Endothelial cell of umbilical vein (primary cell): ENCODE measurements at regions not wholly inside any gene's neighbourhood (a gene's known extent, or its start where the extent isn't known, plus 50 kb on each side); places are given as distances from the start of the nearest gene placed in this dataset.

Experiments
- BruUV-seq: library from RNA; stranded (reverse); fragments of 400-500 nt; replicated peaks from 2 replicates; lab custom pipeline; 2021; lab: Mats Ljungman, UMichigan
- CTCF ChIA-PET: fragments of 300-600, 350-600 bp; sonication (Branson Sonifier 250); formaldehyde crosslinking; loops from one replicate; lab custom pipeline; 2021; ENCODE audit warnings: antibody characterized with exemption, inconsistent platforms; lab: Charles Lee
- POLR2A ChIA-PET: fragments of 300-600, 350-600 bp; sonication (Branson Sonifier 250); formaldehyde crosslinking; loops from one replicate; lab custom pipeline; 2021; ENCODE audit warnings: antibody characterized with exemption, inconsistent platforms; lab: Charles Lee
- DNase-seq: peaks from one replicate; pipeline ENCODE4 v3.0.0-alpha.2; 2011; ENCODE audit warnings: low read depth, low spot score
- FAIRE-seq: peaks from 2 replicates; lab custom pipeline; 2011; peaks lifted over from hg19 to GRCh38; lab: Jason Lieb, UNC
- H2AFZ ChIP-seq: 2 replicates; pipeline ENCODE4 v1.6.0; 2012; ENCODE audit warnings: low read depth, low read length, control low read depth, inconsistent platforms
- H3K27ac ChIP-seq: 2 replicates; pipeline ENCODE4 v1.5.1; 2011; ENCODE audit warnings: low read depth, mild to moderate bottlenecking, control low read depth, low read length, moderate library complexity; ENCODE audit not compliant: insufficient read depth
- H3K27me3 ChIP-seq, 2 experiments: 2 replicates each; pipeline versions ENCODE4 v1.6.0 to v1.6.1; 2011; ENCODE audit warnings: low read length in 2 of 2, mixed read lengths in 1 of 2; ENCODE audit not compliant: control insufficient read depth in 2 of 2, insufficient read depth in 2 of 2
- H3K36me3 ChIP-seq, 2 experiments: 2 replicates in 1 of 2; 3 replicates in 1 of 2; pipeline ENCODE4 v1.5.1; 2011; ENCODE audit warnings: low read length in 2 of 2, mild to moderate bottlenecking in 1 of 2, moderate library complexity in 1 of 2; ENCODE audit not compliant: control insufficient read depth in 2 of 2, insufficient read depth in 2 of 2; ENCODE audit errors: extremely low read depth in 1 of 2
- H3K4me1 ChIP-seq: 3 replicates; pipeline ENCODE4 v1.5.1; 2011; ENCODE audit warnings: mild to moderate bottlenecking, low read length; ENCODE audit not compliant: control insufficient read depth, insufficient read depth; ENCODE audit errors: extremely low read depth
- H3K4me2 ChIP-seq: 2 replicates; pipeline ENCODE4 v1.6.1; 2011; ENCODE audit warnings: low read length, control low read depth, mixed read lengths; ENCODE audit not compliant: insufficient read depth
- H3K4me3 ChIP-seq, 3 experiments: fragments of 200-600 bp in 1 of 3; sonication (generic), shearing (Covaris generic) in 1 of 3; replicated peaks in 1 of 3; 2 replicates each; pipeline ENCODE4 v1.5.1; 2011 to 2016; ENCODE audit warnings: control low read depth in 3 of 3, low read length in 3 of 3, mild to moderate bottlenecking in 2 of 3, inconsistent platforms in 1 of 3, low read depth in 1 of 3, moderate library complexity in 1 of 3; ENCODE audit not compliant: insufficient read depth in 1 of 3
- H3K79me2 ChIP-seq: 2 replicates; pipeline ENCODE4 v1.6.0; 2012; ENCODE audit warnings: low read length, inconsistent platforms; ENCODE audit not compliant: control insufficient read depth, insufficient read depth
- H3K9ac ChIP-seq: replicated peaks from 2 replicates; pipeline ENCODE3; 2011; ENCODE audit warnings: low read length, control low read depth; ENCODE audit not compliant: insufficient read depth; ENCODE audit errors: extremely low read depth
- H3K9me1 ChIP-seq: replicated peaks from 3 replicates; pipeline ENCODE4 v1.6.0; 2011; ENCODE audit warnings: mild to moderate bottlenecking, low read length; ENCODE audit not compliant: control insufficient read depth, insufficient read depth; ENCODE audit errors: extremely low read depth
- H3K9me3 ChIP-seq: replicated peaks from 2 replicates; pipeline ENCODE4 v1.5.1; 2012; ENCODE audit warnings: low read length, inconsistent platforms; ENCODE audit not compliant: control insufficient read depth, insufficient read depth
- H4K20me1 ChIP-seq: replicated peaks from 2 replicates; pipeline ENCODE3; 2011; ENCODE audit warnings: mild to moderate bottlenecking, low read length; ENCODE audit not compliant: control insufficient read depth, insufficient read depth; ENCODE audit errors: extremely low read depth
- EZH2 ChIP-seq: IDR thresholded peaks from 2 replicates; pipeline ENCODE4 v1.6.1; 2012; ENCODE audit warnings: borderline replicate concordance, low read depth, mild to moderate bottlenecking, moderate library complexity, low read length, inconsistent platforms; ENCODE audit not compliant: severe bottlenecking
- FOS ChIP-seq: IDR thresholded peaks from 2 replicates; pipeline ENCODE4 v1.6.1; 2011; ENCODE audit warnings: mild to moderate bottlenecking, low read length, moderate library complexity, borderline replicate concordance; ENCODE audit not compliant: insufficient read depth
- GATA2 ChIP-seq: IDR thresholded peaks from 2 replicates; pipeline ENCODE4 v1.7.0; 2011; ENCODE audit warnings: low read depth, mild to moderate bottlenecking, moderate library complexity, mixed read lengths, low read length; ENCODE audit not compliant: insufficient read length, insufficient read depth
- JUN ChIP-seq: IDR thresholded peaks from 2 replicates; pipeline ENCODE4 v1.6.1; 2011; ENCODE audit warnings: borderline replicate concordance, low read depth; ENCODE audit not compliant: insufficient read length, insufficient read depth
- MYC ChIP-seq: IDR thresholded peaks from one replicate; pipeline ENCODE4 v1.6.1; 2011; ENCODE audit warnings: mild to moderate bottlenecking, low read depth, low read length
- POLR2A ChIP-seq: IDR thresholded peaks from 2 replicates; pipeline ENCODE4 v1.6.1; 2012; ENCODE audit warnings: low read depth, mild to moderate bottlenecking, control low read depth, low read length
- POLR2AphosphoS5 ChIP-seq: IDR thresholded peaks from 2 replicates; pipeline ENCODE4 v1.6.1; 2012; ENCODE audit warnings: low read depth, mild to moderate bottlenecking, control low read depth, low read length, moderate library complexity; ENCODE audit not compliant: insufficient read depth
- dilution Hi-C: fragments of 300-500 bp; cut with MboI; formaldehyde crosslinking; loops from one replicate; pipeline ENCODE4 v1.15.0; 2019; ENCODE audit warnings: low sequenced_read_pairs; ENCODE audit not compliant: extremely low pct_ligation_motif_present
- intact Hi-C: fragments of 100-400 bp; cut with micrococcal nuclease; formaldehyde crosslinking; loops from one replicate; pipeline ENCODE4 v1.10.0; 2022
- TF ChIP-seq, protein P1 (sequence below): IDR thresholded peaks from 2 replicates; pipeline ENCODE4 v1.6.1; 2011; ENCODE audit not compliant: insufficient read depth, insufficient read length
- TF ChIP-seq, protein P2 (sequence below), 2 donors: IDR thresholded peaks; 1 replicate in 1 of 2; 2 replicates in 1 of 2; pipeline ENCODE4 v1.5.1; 2011; ENCODE audit warnings: low read length in 2 of 2, mild to moderate bottlenecking in 2 of 2, moderate library complexity in 2 of 2, control low read depth in 1 of 2, inconsistent platforms in 1 of 2, low read depth in 1 of 2; ENCODE audit not compliant: insufficient read depth in 1 of 2; ENCODE audit errors: extremely low read depth in 1 of 2

DNA sequence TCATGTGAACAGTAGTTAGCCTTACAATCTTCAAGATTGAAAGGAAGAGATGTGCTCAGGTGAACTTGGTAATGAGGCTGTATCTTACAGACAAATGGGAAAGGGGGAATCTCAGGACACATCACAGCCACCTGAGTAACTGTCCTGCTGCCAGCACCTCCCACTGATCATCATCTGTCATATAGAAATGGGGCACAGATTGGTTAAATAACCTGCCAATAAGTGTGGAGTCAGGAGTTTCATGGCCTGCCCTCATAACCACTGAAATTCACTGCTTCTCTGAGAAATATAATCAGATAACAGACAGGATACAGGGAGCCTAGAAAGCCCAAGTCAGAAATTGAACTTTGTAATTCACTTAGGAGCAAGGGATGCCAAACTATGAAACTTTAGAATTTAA, 64.9 kb upstream of the TAS2R16 start:
- intact Hi-C loops, result no loop called here
- Histone ChIP-seq H3K4me2 (no peak overlapping the region), H3K9ac (no peak overlapping the region), H3K79me2 (no peaks in the 10 kb centered on the region), H3K27me3 (no peaks in the 10 kb centered on the region), H4K20me1 (no peaks in the 10 kb centered on the region), H2AFZ (no peak overlapping the region), H3K4me1 (no peaks in the 10 kb centered on the region), H3K27ac (no peak overlapping the region), H3K4me3 (no peak overlapping the region), H3K36me3 (no peaks in the 10 kb centered on the region), H3K9me1 (no peaks in the 10 kb centered on the region), H3K9me3 (no peaks in the 10 kb centered on the region)
- DNase-seq (no peak), FAIRE-seq (no peak)
- ChIA-PET POLR2A (no interaction called here), CTCF (no interaction called here)
- BruUV-seq, result no TSS peak
- dilution Hi-C loops, result no loop called here
- TF ChIP-seq FOS, result no peak
- TF ChIP-seq, protein P1, sequence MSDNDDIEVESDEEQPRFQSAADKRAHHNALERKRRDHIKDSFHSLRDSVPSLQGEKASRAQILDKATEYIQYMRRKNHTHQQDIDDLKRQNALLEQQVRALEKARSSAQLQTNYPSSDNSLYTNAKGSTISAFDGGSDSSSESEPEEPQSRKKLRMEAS, result no peak
- TF ChIP-seq, protein P2, sequence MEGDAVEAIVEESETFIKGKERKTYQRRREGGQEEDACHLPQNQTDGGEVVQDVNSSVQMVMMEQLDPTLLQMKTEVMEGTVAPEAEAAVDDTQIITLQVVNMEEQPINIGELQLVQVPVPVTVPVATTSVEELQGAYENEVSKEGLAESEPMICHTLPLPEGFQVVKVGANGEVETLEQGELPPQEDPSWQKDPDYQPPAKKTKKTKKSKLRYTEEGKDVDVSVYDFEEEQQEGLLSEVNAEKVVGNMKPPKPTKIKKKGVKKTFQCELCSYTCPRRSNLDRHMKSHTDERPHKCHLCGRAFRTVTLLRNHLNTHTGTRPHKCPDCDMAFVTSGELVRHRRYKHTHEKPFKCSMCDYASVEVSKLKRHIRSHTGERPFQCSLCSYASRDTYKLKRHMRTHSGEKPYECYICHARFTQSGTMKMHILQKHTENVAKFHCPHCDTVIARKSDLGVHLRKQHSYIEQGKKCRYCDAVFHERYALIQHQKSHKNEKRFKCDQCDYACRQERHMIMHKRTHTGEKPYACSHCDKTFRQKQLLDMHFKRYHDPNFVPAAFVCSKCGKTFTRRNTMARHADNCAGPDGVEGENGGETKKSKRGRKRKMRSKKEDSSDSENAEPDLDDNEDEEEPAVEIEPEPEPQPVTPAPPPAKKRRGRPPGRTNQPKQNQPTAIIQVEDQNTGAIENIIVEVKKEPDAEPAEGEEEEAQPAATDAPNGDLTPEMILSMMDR (IDR thresholded peaks at IDR 0.05; ENCODE audit: extremely low read depth in 1 of 2, insufficient read depth in 1 of 2, low read depth in 1 of 2, low read length in 2 of 2), result no peak
- TF ChIP-seq EZH2, result no peak
- TF ChIP-seq GATA2, result no peak
- no peak for TF ChIP-seq JUN
- TF ChIP-seq POLR2AphosphoS5, result no peak
- no peak for TF ChIP-seq POLR2A
- TF ChIP-seq MYC, result no peak
